Neural cell (in vitro differentiated cells): ENCODE measurements at regions not wholly inside any gene's neighbourhood (a gene's known extent, or its start where the extent isn't known, plus 50 kb on each side); places are given as distances from the start of the nearest gene placed in this dataset.

Experiments used
- H2AFZ ChIP-seq: fragments of 200-600, 300-800 bp; sonication (generic), shearing (Covaris generic); 2 replicates; pipeline ENCODE4 v1.6.0; 2014; ENCODE audit warnings: low read depth, mild to moderate bottlenecking, antibody characterized with exemption, low read length, moderate library complexity
- H3F3A ChIP-seq: fragments of 200-600 bp; shearing (Covaris generic); 2 replicates; pipeline ENCODE4 v1.6.1; 2016; ENCODE audit warnings: mild to moderate bottlenecking, moderate library complexity, mixed read lengths, antibody characterized with exemption, low read length; ENCODE audit not compliant: insufficient read depth, poor library complexity, severe bottlenecking
- H3K27ac ChIP-seq: fragments of 200-600, 300-800 bp; sonication (generic), shearing (Covaris generic); 2 replicates; pipeline ENCODE4 v1.5.1; 2014; ENCODE audit warnings: mild to moderate bottlenecking, low read length, moderate library complexity
- H3K27me3 ChIP-seq: fragments of 300-800, 200-600 bp; sonication (generic), shearing (Covaris generic); 2 replicates; pipeline ENCODE4 v1.6.0; 2014; ENCODE audit warnings: mild to moderate bottlenecking, low read depth, low read length, moderate library complexity; ENCODE audit not compliant: insufficient read depth
- H3K36me3 ChIP-seq: fragments of 300-800, 200-600 bp; sonication (generic), shearing (Covaris generic); 2 replicates; pipeline ENCODE4 v1.5.1; 2014; ENCODE audit warnings: mild to moderate bottlenecking, antibody characterized with exemption, low read length, moderate library complexity; ENCODE audit not compliant: insufficient read depth
- H3K4me2 ChIP-seq: fragments of 300-800, 200-600 bp; sonication (generic), shearing (Covaris generic); 2 replicates; pipeline ENCODE4 v1.6.0; 2014; ENCODE audit warnings: mild to moderate bottlenecking, low read length
- H3K4me3 ChIP-seq: fragments of 300-800, 200-600 bp; sonication (generic), shearing (Covaris generic); 2 replicates; pipeline ENCODE4 v1.5.1; 2014; ENCODE audit warnings: mild to moderate bottlenecking, low read length, moderate library complexity
- H3K79me2 ChIP-seq: fragments of 200-600 bp; shearing (Covaris generic); replicated peaks from 2 replicates; pipeline ENCODE4 v1.6.0; 2014; ENCODE audit warnings: mild to moderate bottlenecking, low read length, moderate library complexity; ENCODE audit not compliant: insufficient read depth
- H3K9ac ChIP-seq: fragments of 300-800, 200-600 bp; sonication (generic), shearing (Covaris generic); 2 replicates; pipeline ENCODE4 v1.6.1; 2016; ENCODE audit warnings: mild to moderate bottlenecking, low read length, mixed read lengths
- H3K9me2 ChIP-seq: fragments of 200-600 bp; shearing (Covaris generic); 2 replicates; pipeline ENCODE4 v1.6.1; 2016; ENCODE audit warnings: mild to moderate bottlenecking, low read length, mixed read lengths; ENCODE audit not compliant: insufficient read depth
- H3K9me3 ChIP-seq: fragments of 200-600, 300-800 bp; sonication (generic), shearing (Covaris generic); 2 replicates; pipeline ENCODE4 v1.6.1; 2016; ENCODE audit warnings: mild to moderate bottlenecking, mixed run types, low read length, moderate library complexity, mixed read lengths
- H4K20me1 ChIP-seq: fragments of 200-600 bp; shearing (Covaris generic); 2 replicates; pipeline ENCODE4 v1.6.1; 2016; ENCODE audit warnings: mild to moderate bottlenecking, mixed run types; ENCODE audit not compliant: insufficient read depth
- EP300 ChIP-seq: fragments of 450-650 bp; conservative IDR thresholded peaks from 2 replicates; pipeline ENCODE4 v1.6.1; 2014; ENCODE audit warnings: antibody characterized with exemption, mild to moderate bottlenecking, moderate library complexity; ENCODE audit not compliant: poor library complexity, severe bottlenecking
- EZH2 ChIP-seq: fragments of 200-600, 300-800 bp; shearing (Covaris generic), sonication (generic); IDR thresholded peaks from 2 replicates; pipeline ENCODE4 v1.6.1; 2014; ENCODE audit warnings: antibody characterized with exemption, low read length, borderline replicate concordance, mild to moderate bottlenecking; ENCODE audit not compliant: insufficient read depth, poor library complexity, severe bottlenecking
- MXI1 ChIP-seq: fragments of 450-650 bp; conservative IDR thresholded peaks from 2 replicates; pipeline ENCODE4 v1.6.1; 2014; ENCODE audit warnings: antibody characterized with exemption, mild to moderate bottlenecking; ENCODE audit not compliant: poor library complexity, severe bottlenecking
- POLR2AphosphoS5 ChIP-seq: IDR thresholded peaks from 2 replicates; pipeline ENCODE4 v1.6.1; 2012
- RAD21 ChIP-seq: fragments of 450-650 bp; conservative IDR thresholded peaks from 2 replicates; pipeline ENCODE4 v1.6.1; 2014; ENCODE audit warnings: antibody characterized with exemption, mild to moderate bottlenecking, moderate library complexity
- SMC3 ChIP-seq: fragments of 450-650 bp; conservative IDR thresholded peaks from 2 replicates; pipeline ENCODE4 v1.6.1; 2014; ENCODE audit warnings: antibody characterized with exemption, mild to moderate bottlenecking, moderate library complexity; ENCODE audit not compliant: poor library complexity
- TAF1 ChIP-seq: IDR thresholded peaks from 2 replicates; pipeline ENCODE4 v1.6.1; 2012; ENCODE audit warnings: low read depth
- TF ChIP-seq, protein P1 (sequence below): IDR thresholded peaks from 2 replicates; pipeline ENCODE4 v1.6.1; 2012; ENCODE audit warnings: borderline replicate concordance
- TF ChIP-seq, protein P2 (sequence below): fragments of 450-650 bp; IDR thresholded peaks from 2 replicates; pipeline ENCODE4 v1.5.1; 2014; ENCODE audit warnings: antibody characterized with exemption, mild to moderate bottlenecking, moderate library complexity; ENCODE audit not compliant: poor library complexity, severe bottlenecking

DNA sequence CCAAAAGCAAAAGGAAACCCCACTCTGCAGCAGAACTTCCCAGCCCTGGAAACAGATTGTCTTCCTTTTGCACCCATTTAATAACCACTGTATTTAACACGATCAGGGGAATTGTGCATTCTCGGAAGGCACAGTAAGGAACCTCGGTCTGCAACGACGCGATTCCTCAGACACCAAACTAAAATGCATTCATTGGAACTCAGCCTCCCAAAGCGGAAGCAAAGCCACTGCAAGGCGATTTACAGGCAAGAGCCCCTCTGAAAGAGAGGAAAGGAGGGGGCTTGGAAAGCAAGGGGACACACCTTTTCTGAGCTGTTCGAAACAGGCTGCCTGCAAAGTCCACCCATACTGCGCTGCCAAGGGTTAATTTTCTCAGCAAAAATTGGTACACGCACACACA is 297.7 kb downstream of the OMA1 start:
- Histone ChIP-seq H3K9me2 (no peaks in the 10 kb centered on the region), H3F3A (peaks cover 3% of the 10 kb centered on the region), H2AFZ (no peak overlapping the region), H3K9ac (peak overlapping the region; percentile 79), H3K27me3 (peaks cover 10% of the 10 kb centered on the region), H3K27ac (peak overlapping the region; percentile 82), H3K9me3 (no peaks in the 10 kb centered on the region), H3K4me2 (peak overlapping the region; percentile 99), H3K4me3 (peak overlapping the region; percentile 94), H3K36me3 (no peaks in the 10 kb centered on the region), H3K79me2 (no peaks in the 10 kb centered on the region), H4K20me1 (no peaks in the 10 kb centered on the region)
- TF ChIP-seq RAD21 (peak; percentile 24), EZH2 (no peak), TAF1 (no peak), POLR2AphosphoS5 (peak; percentile 33), MXI1 (no peak), SMC3 (no peak), EP300 (no peak)
- TF ChIP-seq, protein P1, sequence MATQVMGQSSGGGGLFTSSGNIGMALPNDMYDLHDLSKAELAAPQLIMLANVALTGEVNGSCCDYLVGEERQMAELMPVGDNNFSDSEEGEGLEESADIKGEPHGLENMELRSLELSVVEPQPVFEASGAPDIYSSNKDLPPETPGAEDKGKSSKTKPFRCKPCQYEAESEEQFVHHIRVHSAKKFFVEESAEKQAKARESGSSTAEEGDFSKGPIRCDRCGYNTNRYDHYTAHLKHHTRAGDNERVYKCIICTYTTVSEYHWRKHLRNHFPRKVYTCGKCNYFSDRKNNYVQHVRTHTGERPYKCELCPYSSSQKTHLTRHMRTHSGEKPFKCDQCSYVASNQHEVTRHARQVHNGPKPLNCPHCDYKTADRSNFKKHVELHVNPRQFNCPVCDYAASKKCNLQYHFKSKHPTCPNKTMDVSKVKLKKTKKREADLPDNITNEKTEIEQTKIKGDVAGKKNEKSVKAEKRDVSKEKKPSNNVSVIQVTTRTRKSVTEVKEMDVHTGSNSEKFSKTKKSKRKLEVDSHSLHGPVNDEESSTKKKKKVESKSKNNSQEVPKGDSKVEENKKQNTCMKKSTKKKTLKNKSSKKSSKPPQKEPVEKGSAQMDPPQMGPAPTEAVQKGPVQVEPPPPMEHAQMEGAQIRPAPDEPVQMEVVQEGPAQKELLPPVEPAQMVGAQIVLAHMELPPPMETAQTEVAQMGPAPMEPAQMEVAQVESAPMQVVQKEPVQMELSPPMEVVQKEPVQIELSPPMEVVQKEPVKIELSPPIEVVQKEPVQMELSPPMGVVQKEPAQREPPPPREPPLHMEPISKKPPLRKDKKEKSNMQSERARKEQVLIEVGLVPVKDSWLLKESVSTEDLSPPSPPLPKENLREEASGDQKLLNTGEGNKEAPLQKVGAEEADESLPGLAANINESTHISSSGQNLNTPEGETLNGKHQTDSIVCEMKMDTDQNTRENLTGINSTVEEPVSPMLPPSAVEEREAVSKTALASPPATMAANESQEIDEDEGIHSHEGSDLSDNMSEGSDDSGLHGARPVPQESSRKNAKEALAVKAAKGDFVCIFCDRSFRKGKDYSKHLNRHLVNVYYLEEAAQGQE: peak; percentile 17
- TF ChIP-seq, protein P2, sequence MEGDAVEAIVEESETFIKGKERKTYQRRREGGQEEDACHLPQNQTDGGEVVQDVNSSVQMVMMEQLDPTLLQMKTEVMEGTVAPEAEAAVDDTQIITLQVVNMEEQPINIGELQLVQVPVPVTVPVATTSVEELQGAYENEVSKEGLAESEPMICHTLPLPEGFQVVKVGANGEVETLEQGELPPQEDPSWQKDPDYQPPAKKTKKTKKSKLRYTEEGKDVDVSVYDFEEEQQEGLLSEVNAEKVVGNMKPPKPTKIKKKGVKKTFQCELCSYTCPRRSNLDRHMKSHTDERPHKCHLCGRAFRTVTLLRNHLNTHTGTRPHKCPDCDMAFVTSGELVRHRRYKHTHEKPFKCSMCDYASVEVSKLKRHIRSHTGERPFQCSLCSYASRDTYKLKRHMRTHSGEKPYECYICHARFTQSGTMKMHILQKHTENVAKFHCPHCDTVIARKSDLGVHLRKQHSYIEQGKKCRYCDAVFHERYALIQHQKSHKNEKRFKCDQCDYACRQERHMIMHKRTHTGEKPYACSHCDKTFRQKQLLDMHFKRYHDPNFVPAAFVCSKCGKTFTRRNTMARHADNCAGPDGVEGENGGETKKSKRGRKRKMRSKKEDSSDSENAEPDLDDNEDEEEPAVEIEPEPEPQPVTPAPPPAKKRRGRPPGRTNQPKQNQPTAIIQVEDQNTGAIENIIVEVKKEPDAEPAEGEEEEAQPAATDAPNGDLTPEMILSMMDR: no peak

DNA sequence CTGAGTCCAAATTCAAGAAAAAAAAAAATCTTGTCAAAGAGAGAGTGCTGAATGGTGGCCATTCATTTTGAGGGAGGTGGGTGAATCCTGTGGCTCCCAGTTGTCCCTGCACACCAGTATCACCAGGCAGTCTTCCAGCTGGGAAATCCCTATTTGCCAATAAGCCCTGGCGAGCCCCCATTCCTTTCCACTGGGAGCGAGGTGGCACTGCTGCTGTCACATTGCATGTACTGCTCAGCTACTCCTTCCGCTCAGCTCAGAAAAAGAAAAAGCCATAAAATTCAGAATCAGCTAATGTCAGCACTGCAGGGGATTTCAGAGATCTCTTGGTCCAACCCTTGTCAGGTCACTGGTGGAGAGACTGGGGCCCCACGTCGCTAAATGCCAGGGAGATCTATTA is 298.5 kb downstream of the OMA1 start:
- H3K9me2 ChIP-seq: no peaks in the 10 kb centered on the region
- no peaks in the 10 kb centered on the region for H4K20me1 ChIP-seq
- peaks cover 10% of the 10 kb centered on the region for H3K27me3 ChIP-seq
- no peak overlapping the region for H3K27ac ChIP-seq
- no peaks in the 10 kb centered on the region for H3K9me3 ChIP-seq
- H3K79me2 ChIP-seq: no peaks in the 10 kb centered on the region
- H3K4me3 ChIP-seq: peak overlapping the region; percentile 94
- peak overlapping the region; percentile 79 for H3K9ac ChIP-seq
- no peak overlapping the region for H2AFZ ChIP-seq
- no peak for TF ChIP-seq EZH2
- TF ChIP-seq RAD21: no peak
- H3K4me2 ChIP-seq: peak overlapping the region; percentile 99
- no peaks in the 10 kb centered on the region for H3K36me3 ChIP-seq
- peaks cover 3% of the 10 kb centered on the region for H3F3A ChIP-seq

DNA sequence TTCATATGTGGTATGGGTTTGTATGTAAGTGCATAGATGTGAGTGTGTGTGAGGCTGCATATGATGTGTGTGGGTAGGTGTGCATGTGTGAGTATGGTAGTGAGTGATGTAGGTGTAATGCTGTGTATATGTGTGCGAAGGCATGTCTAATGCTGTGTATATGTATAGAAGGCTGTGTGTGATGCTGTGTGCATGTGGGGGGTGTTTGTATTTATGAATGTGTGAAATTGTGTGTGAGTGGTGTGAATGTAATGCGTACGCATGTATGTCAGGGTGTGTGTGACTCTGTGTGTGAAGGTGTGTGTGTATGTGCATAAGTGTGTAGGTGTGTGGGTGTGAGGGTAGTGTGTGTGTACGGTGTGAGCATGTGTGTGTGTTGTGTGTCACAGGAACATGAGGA is 300.0 kb downstream of the OMA1 start:
- Histone ChIP-seq H3K27ac (no peak overlapping the region), H3K4me3 (no peak overlapping the region), H3K9ac (no peak overlapping the region), H4K20me1 (no peaks in the 10 kb centered on the region), H3K9me2 (no peaks in the 10 kb centered on the region), H3F3A (peaks cover 3% of the 10 kb centered on the region), H3K36me3 (no peaks in the 10 kb centered on the region), H3K79me2 (no peaks in the 10 kb centered on the region), H3K4me2 (no peak overlapping the region), H3K27me3 (peaks cover 10% of the 10 kb centered on the region), H2AFZ (no peak overlapping the region), H3K9me3 (no peaks in the 10 kb centered on the region)
- TF ChIP-seq POLR2AphosphoS5 (no peak), SMC3 (no peak), RAD21 (no peak), EP300 (no peak), MXI1 (no peak), EZH2 (no peak), TAF1 (no peak)
- TF ChIP-seq, protein P2: no peak
- TF ChIP-seq, protein P1: no peak
